ENCODE measurements at regions not wholly inside any gene's neighbourhood (a gene's known extent, or its start where the extent isn't known, plus 50 kb on each side); places are given as distances from the start of the nearest gene placed in this dataset.

GRCh38 chr12:90020881-90021280 is 312.2 kb upstream of the ATP2B1 start:
- no peak for DNase-seq

- no peak for DNase-seq
Measured at GRCh38 chr12:90020436-90020835, 311.8 kb upstream of the ATP2B1 start.

GRCh38 chr12:90020014-90020413 is 311.4 kb upstream of the ATP2B1 start:
- no peak for DNase-seq

GRCh38 chr12:90017316-90017715 is 308.7 kb upstream of the ATP2B1 start:
- no peak for DNase-seq

- DNase-seq, result no peak
Measured at GRCh38 chr12:90015228-90015627, 306.6 kb upstream of the ATP2B1 start.

- DNase-seq, result peak in 1 of 2 experiments; percentile 8
Measured at GRCh38 chr12:90013409-90013808, 304.8 kb upstream of the ATP2B1 start.

GRCh38 chr12:90010089-90010488 is 301.5 kb upstream of the ATP2B1 start:
- no peak for DNase-seq

GRCh38 chr12:90008277-90008676 is 299.6 kb upstream of the ATP2B1 start:
- DNase-seq, result no peak

- DNase-seq, result no peak
Measured at GRCh38 chr12:90004319-90005074, 295.9 kb upstream of the ATP2B1 start.

- no peak for DNase-seq
Measured at GRCh38 chr12:90003688-90004087, 295.1 kb upstream of the ATP2B1 start.

- no peak for DNase-seq
Measured at GRCh38 chr12:90000721-90001120, 292.1 kb upstream of the ATP2B1 start.

GRCh38 chr12:89999699-90000505 is 291.3 kb upstream of the ATP2B1 start:
- peak in 1 of 2 experiments; percentile 63 for DNase-seq

- DNase-seq, result no peak
Measured at GRCh38 chr12:89995870-89996269, 287.2 kb upstream of the ATP2B1 start.

- DNase-seq, result no peak
Measured at GRCh38 chr12:89994911-89995310, 286.3 kb upstream of the ATP2B1 start.

GRCh38 chr12:89993632-89994031 is 285.0 kb upstream of the ATP2B1 start:
- no peak for DNase-seq

GRCh38 chr12:89992668-89993451 is 284.2 kb upstream of the ATP2B1 start:
- DNase-seq, result no peak

GRCh38 chr12:89991807-89992590 is 283.4 kb upstream of the ATP2B1 start:
- DNase-seq, result no peak

GRCh38 chr12:89988188-89988915 is 279.7 kb upstream of the ATP2B1 start:
- no peak for DNase-seq

- DNase-seq, result no peak
Measured at GRCh38 chr12:89985935-89986334, 277.3 kb upstream of the ATP2B1 start.

- DNase-seq, result no peak
Measured at GRCh38 chr12:89984846-89985245, 276.2 kb upstream of the ATP2B1 start.

GRCh38 chr12:89983622-89984021 is 275.0 kb upstream of the ATP2B1 start:
- no peak for DNase-seq

- no peak for DNase-seq
Measured at GRCh38 chr12:89980236-89980635, 271.6 kb upstream of the ATP2B1 start.
